Left colon (tissue), 2 donors: ENCODE measurements at regions not wholly inside any gene's neighbourhood (a gene's known extent, or its start where the extent isn't known, plus 50 kb on each side); places are given as distances from the start of the nearest gene placed in this dataset.

Experiments used
- ATAC-seq: fragments of 200-7000 bp; cut with Tn5 transposase; one replicate; pipeline ENCODE4 v1.9.1; 2020; ENCODE audit warnings: mild to moderate bottlenecking, moderate library complexity
- DNase-seq, 2 donors: peaks; one replicate each; pipeline ENCODE4 v3.0.0-alpha.2; 2020
- intact Hi-C, 2 donors: fragments of 100-400 bp; cut with DNase I in 1 of 2; cut with micrococcal nuclease in 1 of 2; formaldehyde crosslinking; loops; one replicate each; pipeline versions ENCODE4 v1.11.2 to v1.14.0; 2022; cut with DNase I, micrococcal nuclease
- donor health status: DM: no; HTN: no; CAD: no.
- donor health status: DM: yes; HTN: yes; CAD: no.

GRCh38 chr18:8938817-8939216 lies 163.7 kb upstream of the NDUFV2 start:
- DNase-seq, result no peak
- intact Hi-C loops, result no loop called here
- ATAC-seq, result no peak

GRCh38 chr18:8942021-8942908 lies 160.2 kb upstream of the NDUFV2 start:
- intact Hi-C loops, result no loop called here
- ATAC-seq (no peak), DNase-seq (no peak)

- DNase-seq (no peak), ATAC-seq (no peak)
- intact Hi-C loops, result no loop called here
These were observed 159.5 kb upstream of the NDUFV2 start for GRCh38 chr18:8942909-8943545.

- DNase-seq (no peak), ATAC-seq (no peak)
- intact Hi-C loops, result no loop called here
These were observed 158.3 kb upstream of the NDUFV2 start for GRCh38 chr18:8943900-8944870.

GRCh38 chr18:8944871-8945245 lies 157.6 kb upstream of the NDUFV2 start:
- ATAC-seq (no peak), DNase-seq (no peak)
- intact Hi-C loops, result no loop called here

- intact Hi-C loops, result no loop called here
- no peak for DNase-seq
These were observed 157.0 kb upstream of the NDUFV2 start for GRCh38 chr18:8945514-8945913.

GRCh38 chr18:8946066-8946838 lies 156.2 kb upstream of the NDUFV2 start:
- ATAC-seq (no peak), DNase-seq (no peak)
- intact Hi-C loops, result no loop called here

More at GRCh38 chr18:8945514-8945913, 157.0 kb upstream of the NDUFV2 start:
- no peak for ATAC-seq

- DNase-seq (no peak), ATAC-seq (no peak)
- intact Hi-C loops, result no loop called here
These were observed 154.9 kb upstream of the NDUFV2 start for GRCh38 chr18:8947566-8947965.

GRCh38 chr18:8948011-8948410 lies 154.5 kb upstream of the NDUFV2 start:
- ATAC-seq, result no peak
- intact Hi-C loops, result no loop called here
- no peak for DNase-seq

- DNase-seq, result no peak
- intact Hi-C loops, result no loop called here
These were observed 153.9 kb upstream of the NDUFV2 start for GRCh38 chr18:8948471-8949149.

GRCh38 chr18:8949206-8949605 lies 153.3 kb upstream of the NDUFV2 start:
- ATAC-seq (no peak), DNase-seq (peak in 1 of 2 donors; percentile 25)
- intact Hi-C loops, result no loop called here

More at GRCh38 chr18:8948471-8949149, 153.9 kb upstream of the NDUFV2 start:
- ATAC-seq, result no peak

- DNase-seq, result no peak
- no peak for ATAC-seq
- intact Hi-C loops, result no loop called here
These were observed 151.0 kb upstream of the NDUFV2 start for GRCh38 chr18:8951491-8951890.

- no peak for ATAC-seq
- DNase-seq, result no peak
- intact Hi-C loops, result no loop called here
These were observed 150.3 kb upstream of the NDUFV2 start for GRCh38 chr18:8952174-8952573.

GRCh38 chr18:8952769-8953760 lies 149.4 kb upstream of the NDUFV2 start:
- DNase-seq (no peak), ATAC-seq (no peak)
- intact Hi-C loops, result no loop called here

- DNase-seq (no peak), ATAC-seq (no peak)
- intact Hi-C loops, result no loop called here
These were observed 144.8 kb upstream of the NDUFV2 start for GRCh38 chr18:8957731-8958130.

GRCh38 chr18:8958660-8959059 lies 143.8 kb upstream of the NDUFV2 start:
- DNase-seq, result no peak
- intact Hi-C loops, result no loop called here
- ATAC-seq, result no peak

- intact Hi-C loops, result no loop called here
- ATAC-seq (no peak), DNase-seq (no peak)
These were observed 142.9 kb upstream of the NDUFV2 start for GRCh38 chr18:8959551-8960135.
